Astrocyte (in vitro differentiated cells and primary cell): ENCODE measurements at regions not wholly inside any gene's neighbourhood (a gene's known extent, or its start where the extent isn't known, plus 50 kb on each side); places are given as distances from the start of the nearest gene placed in this dataset.

Experiments used
- DNase-seq: peaks from one replicate; pipeline ENCODE4 v3.0.0-alpha.2; 2010; ENCODE audit warnings: low read depth
- FAIRE-seq: peaks from 2 replicates; lab custom pipeline; 2011; peaks lifted over from hg19 to GRCh38; lab: Jason Lieb, UNC
- H2AFZ ChIP-seq: 2 replicates; pipeline ENCODE4 v1.6.0; 2012; ENCODE audit warnings: low read depth, low read length, inconsistent platforms
- H3K27ac ChIP-seq: 2 replicates; pipeline ENCODE4 v1.5.1; 2011; ENCODE audit warnings: low read depth, low read length, inconsistent platforms
- H3K27me3 ChIP-seq: 2 replicates; pipeline ENCODE4 v1.6.0; 2011; ENCODE audit warnings: low read length, inconsistent platforms; ENCODE audit not compliant: insufficient read depth
- H3K36me3 ChIP-seq: 2 replicates; pipeline ENCODE4 v1.5.1; 2011; ENCODE audit warnings: low read length, inconsistent platforms; ENCODE audit not compliant: insufficient read depth
- H3K4me1 ChIP-seq: 2 replicates; pipeline ENCODE4 v1.5.1; 2011; ENCODE audit warnings: low read length, inconsistent platforms; ENCODE audit not compliant: insufficient read depth
- H3K4me2 ChIP-seq: 2 replicates; pipeline ENCODE4 v1.6.0; 2012; ENCODE audit warnings: low read length, inconsistent platforms
- H3K4me3 ChIP-seq: 2 replicates; pipeline ENCODE4 v1.5.1; 2011; ENCODE audit warnings: low read depth, mild to moderate bottlenecking, low read length, inconsistent platforms; ENCODE audit not compliant: insufficient read depth
- H3K79me2 ChIP-seq: 2 replicates; pipeline ENCODE4 v1.6.0; 2012; ENCODE audit warnings: mild to moderate bottlenecking, low read length, inconsistent platforms; ENCODE audit not compliant: insufficient read depth
- H3K9ac ChIP-seq: 2 replicates; pipeline ENCODE4 v1.6.0; 2012; ENCODE audit warnings: mild to moderate bottlenecking, low read length, inconsistent platforms
- H3K9me3 ChIP-seq: 2 replicates; pipeline ENCODE4 v1.5.1; 2012; ENCODE audit warnings: low read depth, mild to moderate bottlenecking, low read length, inconsistent platforms; ENCODE audit not compliant: insufficient read depth
- H4K20me1 ChIP-seq: 2 replicates; pipeline ENCODE4 v1.6.0; 2012; ENCODE audit warnings: low read length, inconsistent platforms; ENCODE audit not compliant: insufficient read depth
- H3K27ac Mint-ChIP-seq: one replicate; pipeline ENCODE4 v1.8.0; 2021; ENCODE audit warnings: mild to moderate bottlenecking, mixed read lengths; ENCODE audit not compliant: unreplicated experiment
- H3K27me3 Mint-ChIP-seq: one replicate; pipeline ENCODE4 v1.8.0; 2021; ENCODE audit warnings: low read depth, mixed read lengths; ENCODE audit not compliant: unreplicated experiment
- H3K36me3 Mint-ChIP-seq: one replicate; pipeline ENCODE4 v1.8.0; 2021; ENCODE audit warnings: low read depth, mixed read lengths; ENCODE audit not compliant: unreplicated experiment
- H3K4me1 Mint-ChIP-seq: one replicate; pipeline ENCODE4 v1.8.0; 2021; ENCODE audit warnings: low read depth, mixed read lengths; ENCODE audit not compliant: unreplicated experiment
- H3K4me3 Mint-ChIP-seq: one replicate; pipeline ENCODE4 v1.8.0; 2021; ENCODE audit warnings: mild to moderate bottlenecking, moderate library complexity, mixed read lengths; ENCODE audit not compliant: unreplicated experiment
- H3K9me3 Mint-ChIP-seq: one replicate; pipeline ENCODE4 v1.8.0; 2021; ENCODE audit warnings: mild to moderate bottlenecking, mixed read lengths; ENCODE audit not compliant: unreplicated experiment
- EZH2 ChIP-seq: IDR thresholded peaks from 2 replicates; pipeline ENCODE4 v1.6.1; 2012; ENCODE audit warnings: mild to moderate bottlenecking, low read length, inconsistent platforms; ENCODE audit not compliant: insufficient read depth
- TF ChIP-seq, protein P1 (sequence below): IDR thresholded peaks from 2 replicates; pipeline ENCODE4 v1.5.1; 2011; ENCODE audit warnings: low read depth, mild to moderate bottlenecking, inconsistent platforms, low read length, moderate library complexity; ENCODE audit not compliant: insufficient read depth

DNA sequence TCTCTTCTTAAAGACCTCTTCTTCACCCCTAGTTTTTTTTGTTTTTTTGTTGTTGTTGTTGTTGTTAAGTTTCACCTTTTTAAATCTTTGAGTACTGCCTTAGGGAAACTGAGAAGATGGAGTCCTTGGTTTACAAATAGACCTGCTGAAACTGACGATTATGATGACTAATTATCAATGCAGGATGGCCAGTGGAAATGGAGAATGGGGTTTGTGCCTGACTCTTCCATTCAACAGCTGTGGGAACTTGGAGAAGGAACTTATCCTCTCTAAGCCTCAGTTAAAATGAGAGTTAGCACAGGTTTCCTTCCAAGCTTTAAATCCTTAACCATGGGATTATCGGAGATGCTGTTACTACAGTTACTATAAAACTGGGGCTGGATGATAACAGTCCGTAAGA is 66.7 kb upstream of the PNMA1 start:
- Histone ChIP-seq H3K9ac (no peak overlapping the region), H3K9me3 (no peaks in the 10 kb centered on the region), H3K27me3 (no peaks in the 10 kb centered on the region), H3K36me3 (no peaks in the 10 kb centered on the region), H3K79me2 (peaks cover 86% of the 10 kb centered on the region), H3K4me1 (peaks cover 32% of the 10 kb centered on the region), H2AFZ (no peak overlapping the region), H4K20me1 (peaks cover 71% of the 10 kb centered on the region), H3K4me3 (no peak overlapping the region), H3K27ac (no peak overlapping the region), H3K4me2 (no peak overlapping the region)
- FAIRE-seq (no peak), DNase-seq (no peak)
- Mint-ChIP-seq H3K27me3 (no peaks in the 10 kb centered on the region), H3K36me3 (peaks cover 4% of the 10 kb centered on the region), H3K4me3 (no peak overlapping the region), H3K4me1 (peaks cover 33% of the 10 kb centered on the region), H3K9me3 (no peaks in the 10 kb centered on the region), H3K27ac (no peak overlapping the region)
- TF ChIP-seq EZH2, result no peak
- TF ChIP-seq, protein P1, sequence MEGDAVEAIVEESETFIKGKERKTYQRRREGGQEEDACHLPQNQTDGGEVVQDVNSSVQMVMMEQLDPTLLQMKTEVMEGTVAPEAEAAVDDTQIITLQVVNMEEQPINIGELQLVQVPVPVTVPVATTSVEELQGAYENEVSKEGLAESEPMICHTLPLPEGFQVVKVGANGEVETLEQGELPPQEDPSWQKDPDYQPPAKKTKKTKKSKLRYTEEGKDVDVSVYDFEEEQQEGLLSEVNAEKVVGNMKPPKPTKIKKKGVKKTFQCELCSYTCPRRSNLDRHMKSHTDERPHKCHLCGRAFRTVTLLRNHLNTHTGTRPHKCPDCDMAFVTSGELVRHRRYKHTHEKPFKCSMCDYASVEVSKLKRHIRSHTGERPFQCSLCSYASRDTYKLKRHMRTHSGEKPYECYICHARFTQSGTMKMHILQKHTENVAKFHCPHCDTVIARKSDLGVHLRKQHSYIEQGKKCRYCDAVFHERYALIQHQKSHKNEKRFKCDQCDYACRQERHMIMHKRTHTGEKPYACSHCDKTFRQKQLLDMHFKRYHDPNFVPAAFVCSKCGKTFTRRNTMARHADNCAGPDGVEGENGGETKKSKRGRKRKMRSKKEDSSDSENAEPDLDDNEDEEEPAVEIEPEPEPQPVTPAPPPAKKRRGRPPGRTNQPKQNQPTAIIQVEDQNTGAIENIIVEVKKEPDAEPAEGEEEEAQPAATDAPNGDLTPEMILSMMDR, result no peak

DNA sequence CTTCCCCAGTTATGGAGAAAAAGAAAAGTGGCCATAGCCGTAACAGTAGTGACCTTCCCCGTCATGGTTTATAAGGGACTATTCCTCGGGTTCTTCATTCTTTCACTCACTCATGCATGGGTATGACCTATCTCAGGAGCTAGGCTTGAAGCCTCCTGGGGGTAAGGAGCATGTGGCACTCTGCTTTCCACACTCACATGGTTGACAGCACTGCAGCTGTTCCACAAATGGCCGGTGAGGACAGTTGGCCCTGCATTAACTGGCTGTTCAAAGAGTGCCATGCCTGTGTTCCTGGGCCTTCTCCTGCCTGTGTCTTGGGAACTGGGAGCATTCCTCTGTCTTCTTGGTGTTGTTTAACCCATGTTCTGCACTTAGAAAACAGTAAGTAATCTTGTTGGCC is 66.2 kb upstream of the PNMA1 start:
- H3K27ac Mint-ChIP-seq, result no peak overlapping the region
- Histone ChIP-seq H3K27me3 (no peaks in the 10 kb centered on the region), H3K36me3 (no peaks in the 10 kb centered on the region), H3K4me3 (no peak overlapping the region), H4K20me1 (peaks cover 75% of the 10 kb centered on the region), H3K4me2 (no peak overlapping the region), H2AFZ (no peak overlapping the region), H3K9ac (no peak overlapping the region), H3K79me2 (peaks cover 90% of the 10 kb centered on the region), H3K9me3 (no peaks in the 10 kb centered on the region), H3K4me1 (peaks cover 32% of the 10 kb centered on the region), H3K27ac (no peak overlapping the region)
- peaks cover 4% of the 10 kb centered on the region for H3K36me3 Mint-ChIP-seq
- FAIRE-seq (no peak), DNase-seq (no peak)
- TF ChIP-seq, protein P1, result no peak
- TF ChIP-seq EZH2, result no peak
- H3K9me3 Mint-ChIP-seq, result no peaks in the 10 kb centered on the region
- H3K4me1 Mint-ChIP-seq, result peaks cover 31% of the 10 kb centered on the region
- H3K4me3 Mint-ChIP-seq, result no peak overlapping the region
- no peaks in the 10 kb centered on the region for H3K27me3 Mint-ChIP-seq

DNA sequence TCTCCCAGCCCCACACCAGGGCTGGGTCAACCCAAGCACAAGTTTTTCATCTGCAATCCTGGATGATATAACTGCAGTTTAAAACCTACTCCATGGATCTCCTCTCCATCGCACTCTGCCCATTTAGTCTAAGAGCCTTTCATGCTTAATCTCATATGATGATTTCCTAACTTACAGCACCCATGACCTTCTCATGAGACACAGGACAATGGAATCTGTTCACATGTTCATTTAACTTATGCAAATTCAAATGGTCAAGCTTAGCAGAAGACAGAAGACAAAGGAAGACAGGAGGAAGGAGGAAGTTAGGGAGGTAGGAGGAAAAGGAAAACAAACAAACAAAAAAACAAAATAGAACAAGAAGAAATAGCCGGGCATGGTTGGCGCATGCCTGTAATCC is 64.6 kb upstream of the PNMA1 start:
- H3K4me3 ChIP-seq, result no peak overlapping the region
- H3K36me3 Mint-ChIP-seq, result peaks cover 4% of the 10 kb centered on the region
- H3K27ac ChIP-seq, result no peak overlapping the region
- H3K4me1 Mint-ChIP-seq, result peaks cover 17% of the 10 kb centered on the region
- no peaks in the 10 kb centered on the region for H3K9me3 Mint-ChIP-seq
- H2AFZ ChIP-seq, result no peak overlapping the region
- H3K4me2 ChIP-seq, result no peak overlapping the region
- no peak overlapping the region for H3K27ac Mint-ChIP-seq
- FAIRE-seq, result no peak
- peaks cover 18% of the 10 kb centered on the region for H3K4me1 ChIP-seq
- no peaks in the 10 kb centered on the region for H3K9me3 ChIP-seq
- no peaks in the 10 kb centered on the region for H3K36me3 ChIP-seq
- peaks cover 75% of the 10 kb centered on the region for H4K20me1 ChIP-seq
- H3K9ac ChIP-seq, result no peak overlapping the region
- no peaks in the 10 kb centered on the region for H3K27me3 ChIP-seq
- peaks cover 90% of the 10 kb centered on the region for H3K79me2 ChIP-seq
- no peaks in the 10 kb centered on the region for H3K27me3 Mint-ChIP-seq
- no peak for TF ChIP-seq EZH2
- TF ChIP-seq, protein P1, result no peak
- DNase-seq, result no peak
- H3K4me3 Mint-ChIP-seq, result no peak overlapping the region
